Uterus (tissue), 3 donors: ENCODE measurements at regions not wholly inside any gene's neighbourhood (a gene's known extent, or its start where the extent isn't known, plus 50 kb on each side); places are given as distances from the start of the nearest gene placed in this dataset.

ENCODE experiments used
- DNase-seq, 2 donors: peaks; one replicate each; pipeline ENCODE4 v3.0.0-alpha.2; 2019 to 2020
- H3K27ac ChIP-seq, 2 donors: fragments of 200-600 bp; sonication (generic); 1 replicate in 1 of 2; 2 replicates in 1 of 2; pipeline ENCODE4 v1.5.1; 2016 to 2018
- H3K27me3 ChIP-seq, 2 donors: fragments of 200-600 bp; sonication (generic); one replicate each; pipeline ENCODE4 v1.5.1; 2018 to 2019; ENCODE audit warnings: control low read depth in 1 of 2
- H3K36me3 ChIP-seq, 2 donors: fragments of 200-600 bp; sonication (generic); one replicate each; pipeline ENCODE4 v1.5.1; 2019; ENCODE audit warnings: control low read depth in 1 of 2
- H3K4me1 ChIP-seq, 2 donors: fragments of 200-600 bp; sonication (generic); one replicate each; pipeline ENCODE4 v1.5.1; 2018 to 2019; ENCODE audit warnings: control low read depth in 1 of 2
- H3K4me3 ChIP-seq, 2 donors: fragments of 200-600 bp; sonication (generic); 1 replicate in 1 of 2; 2 replicates in 1 of 2; pipeline ENCODE4 v1.5.1; 2018 to 2019; ENCODE audit warnings: mild to moderate bottlenecking in 1 of 2
- H3K9me3 ChIP-seq, 2 donors: fragments of 200-600 bp; sonication (generic); one replicate each; pipeline ENCODE4 v1.5.1; 2019; ENCODE audit warnings: control low read depth in 1 of 2
- CTCF ChIP-seq, 4 experiments: fragments of 200-600 bp in 2 of 4; fragments of 450-650 bp in 2 of 4; sonication (generic) in 2 of 4; IDR thresholded peaks; one replicate each; pipeline ENCODE4 v1.5.1; 2016 to 2019; ENCODE audit warnings: antibody characterized with exemption in 4 of 4, mild to moderate bottlenecking in 2 of 4, moderate library complexity in 1 of 4
- POLR2A ChIP-seq, 2 donors: fragments of 450-650 bp; IDR thresholded peaks; one replicate each; pipeline ENCODE4 v1.6.1; 2016; ENCODE audit warnings: antibody characterized with exemption in 2 of 2, mild to moderate bottlenecking in 1 of 2, moderate library complexity in 1 of 2
- intact Hi-C: fragments of 100-400 bp; cut with DNase I; formaldehyde crosslinking; loops from one replicate; pipeline ENCODE4 v1.15.1; 2023; ENCODE audit warnings: low total_unique reads
- donor health status: DM: yes; HTN: yes; CAD: no.

GRCh38 chr5:166431456-166431855, 1860.0 kb upstream of the WWC1 start:
- Histone ChIP-seq H3K9me3 (no peaks in the 10 kb centered on the region), H3K4me1 (no peaks in the 10 kb centered on the region), H3K4me3 (no peak overlapping the region), H3K36me3 (no peaks in the 10 kb centered on the region), H3K27me3 (peaks cover 0 to 4% of the 10 kb centered on the region in 2 donors), H3K27ac (no peak overlapping the region)
- TF ChIP-seq CTCF (IDR thresholded peaks at IDR 0.05) (no peak), POLR2A (IDR thresholded peaks at IDR 0.05) (no peak)
- intact Hi-C loops, result no loop called here
- DNase-seq, result no peak

DNA sequence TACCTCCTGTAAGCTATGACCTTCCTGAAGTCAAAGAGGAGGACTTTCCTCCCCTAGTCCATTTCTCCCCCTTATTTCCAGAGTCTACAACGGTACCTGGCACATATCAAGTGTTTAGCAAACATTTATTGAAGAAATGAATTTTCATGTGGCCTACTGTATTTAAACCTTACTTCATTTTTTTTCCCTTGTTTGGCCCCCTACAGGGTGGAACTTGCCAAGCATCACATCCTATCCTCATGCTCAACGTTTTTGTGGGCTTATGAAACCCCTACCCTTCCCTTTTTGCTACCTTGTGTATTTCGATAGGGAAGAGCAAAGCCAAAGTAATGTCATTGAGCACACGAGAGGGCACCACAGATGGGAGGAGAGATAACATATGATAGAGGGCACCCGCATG, 1857.8 kb upstream of the WWC1 start:
- TF ChIP-seq POLR2A (IDR thresholded peaks at IDR 0.05) (no peak), CTCF (IDR thresholded peaks at IDR 0.05) (no peak)
- no peaks in the 10 kb centered on the region for H3K9me3 ChIP-seq
- intact Hi-C loops, result no loop called here
- DNase-seq, result no peak
- H3K36me3 ChIP-seq, result no peaks in the 10 kb centered on the region
- no peak overlapping the region for H3K27ac ChIP-seq
- H3K4me1 ChIP-seq, result no peaks in the 10 kb centered on the region
- no peaks in the 10 kb centered on the region for H3K27me3 ChIP-seq
- no peak overlapping the region for H3K4me3 ChIP-seq

DNA sequence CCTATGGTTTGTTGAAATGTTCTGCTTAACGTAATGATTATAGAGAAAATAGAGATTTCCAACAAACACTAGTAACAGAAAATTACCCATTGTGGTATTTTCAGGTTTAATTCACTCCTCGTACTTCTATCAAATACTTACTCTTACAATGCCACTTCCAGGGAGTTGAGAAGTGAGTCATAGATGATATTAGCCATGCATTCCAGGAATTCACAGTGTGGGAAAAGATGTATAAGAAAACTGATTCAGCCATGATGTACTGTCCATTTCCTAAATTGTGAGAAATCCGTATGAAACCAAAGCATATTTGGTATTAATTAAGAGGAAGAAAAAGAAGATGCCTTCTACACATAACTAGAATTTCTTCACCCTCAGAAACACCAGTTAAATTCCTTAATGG, 1854.6 kb upstream of the WWC1 start:
- intact Hi-C loops, result no loop called here
- no peak for TF ChIP-seq POLR2A (IDR thresholded peaks at IDR 0.05)
- TF ChIP-seq CTCF (IDR thresholded peaks at IDR 0.05), result no peak
- no peak overlapping the region for H3K27ac ChIP-seq
- no peak overlapping the region for H3K4me3 ChIP-seq
- H3K27me3 ChIP-seq, result no peaks in the 10 kb centered on the region
- no peaks in the 10 kb centered on the region for H3K9me3 ChIP-seq
- H3K4me1 ChIP-seq, result no peaks in the 10 kb centered on the region
- no peak for DNase-seq
- H3K36me3 ChIP-seq, result no peaks in the 10 kb centered on the region

- Histone ChIP-seq H3K27ac (no peak overlapping the region), H3K4me1 (no peaks in the 10 kb centered on the region), H3K4me3 (no peak overlapping the region), H3K36me3 (no peaks in the 10 kb centered on the region), H3K9me3 (no peaks in the 10 kb centered on the region), H3K27me3 (no peaks in the 10 kb centered on the region)
- no peak for TF ChIP-seq CTCF (IDR thresholded peaks at IDR 0.05)
- no peak for DNase-seq
- intact Hi-C loops, result no loop called here
Observed at GRCh38 chr5:166486348-166486747, 1805.1 kb upstream of the WWC1 start.

DNA sequence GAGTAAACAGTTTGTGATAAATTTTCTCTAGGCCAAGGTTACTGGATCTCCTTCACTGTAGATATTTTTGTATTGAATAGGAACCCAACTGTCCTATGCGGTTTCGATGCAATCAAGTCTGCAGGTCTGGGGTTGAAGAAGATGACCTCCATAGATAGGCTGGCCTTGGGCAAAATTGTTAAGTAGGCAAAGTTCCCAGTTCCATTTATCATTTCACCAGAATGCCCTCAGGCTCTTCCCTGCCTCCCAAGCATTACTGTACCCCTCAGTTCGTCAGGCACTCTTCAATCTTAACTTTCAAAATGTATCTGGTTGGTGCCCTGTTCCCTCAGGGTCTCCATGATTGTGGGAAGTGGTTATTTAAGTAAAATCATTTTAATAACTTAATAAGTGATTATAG, 1802.9 kb upstream of the WWC1 start:
- no peaks in the 10 kb centered on the region for H3K4me1 ChIP-seq
- no peak for TF ChIP-seq CTCF (IDR thresholded peaks at IDR 0.05)
- no peak for TF ChIP-seq POLR2A (IDR thresholded peaks at IDR 0.05)
- intact Hi-C loops, result no loop called here
- H3K4me3 ChIP-seq, result no peak overlapping the region
- H3K9me3 ChIP-seq, result no peaks in the 10 kb centered on the region
- no peak overlapping the region for H3K27ac ChIP-seq
- H3K36me3 ChIP-seq, result no peaks in the 10 kb centered on the region
- H3K27me3 ChIP-seq, result no peaks in the 10 kb centered on the region
- no peak for DNase-seq
